Ovary (tissue), 3 donors: ENCODE measurements at regions not wholly inside any gene's neighbourhood (a gene's known extent, or its start where the extent isn't known, plus 50 kb on each side); places are given as distances from the start of the nearest gene placed in this dataset.

Source experiments
- POLR2A ChIP-seq: fragments of 450-650 bp; IDR thresholded peaks from one replicate; pipeline ENCODE4 v1.6.1; 2017; ENCODE audit warnings: antibody characterized with exemption, mild to moderate bottlenecking, moderate library complexity
- TF ChIP-seq, protein P1 (sequence below), 3 donors: fragments of 450-650 bp in 2 of 3; fragments of 200-600 bp in 1 of 3; IDR thresholded peaks; one replicate each; pipeline versions ENCODE4 v1.5.1 to v1.8.0; 2016 to 2022; ENCODE audit warnings: antibody characterized with exemption in 3 of 3, mild to moderate bottlenecking in 1 of 3
- donor health status: DM: no; HTN: no; CAD: no.

DNA sequence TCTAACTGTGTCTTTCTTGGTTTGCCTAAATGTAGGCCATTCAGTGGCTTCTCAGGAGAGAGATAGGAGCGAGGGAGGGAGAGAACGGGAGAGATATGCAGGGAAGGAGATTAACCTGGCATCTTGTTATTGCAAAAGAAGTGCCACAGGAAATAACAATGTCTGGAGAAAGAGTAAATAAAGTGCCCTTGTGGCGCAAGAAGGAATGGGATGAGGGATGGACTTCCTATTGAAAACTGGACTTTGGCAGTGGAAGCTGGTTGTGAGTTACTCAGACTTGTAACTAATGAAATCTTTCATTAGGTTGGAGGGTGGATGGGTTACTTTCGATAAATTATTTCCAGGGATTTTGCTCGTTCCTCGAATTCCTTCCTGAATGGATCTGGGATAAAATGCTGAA lies 136.1 kb downstream of the LACC1 start:
- TF ChIP-seq, protein P1, sequence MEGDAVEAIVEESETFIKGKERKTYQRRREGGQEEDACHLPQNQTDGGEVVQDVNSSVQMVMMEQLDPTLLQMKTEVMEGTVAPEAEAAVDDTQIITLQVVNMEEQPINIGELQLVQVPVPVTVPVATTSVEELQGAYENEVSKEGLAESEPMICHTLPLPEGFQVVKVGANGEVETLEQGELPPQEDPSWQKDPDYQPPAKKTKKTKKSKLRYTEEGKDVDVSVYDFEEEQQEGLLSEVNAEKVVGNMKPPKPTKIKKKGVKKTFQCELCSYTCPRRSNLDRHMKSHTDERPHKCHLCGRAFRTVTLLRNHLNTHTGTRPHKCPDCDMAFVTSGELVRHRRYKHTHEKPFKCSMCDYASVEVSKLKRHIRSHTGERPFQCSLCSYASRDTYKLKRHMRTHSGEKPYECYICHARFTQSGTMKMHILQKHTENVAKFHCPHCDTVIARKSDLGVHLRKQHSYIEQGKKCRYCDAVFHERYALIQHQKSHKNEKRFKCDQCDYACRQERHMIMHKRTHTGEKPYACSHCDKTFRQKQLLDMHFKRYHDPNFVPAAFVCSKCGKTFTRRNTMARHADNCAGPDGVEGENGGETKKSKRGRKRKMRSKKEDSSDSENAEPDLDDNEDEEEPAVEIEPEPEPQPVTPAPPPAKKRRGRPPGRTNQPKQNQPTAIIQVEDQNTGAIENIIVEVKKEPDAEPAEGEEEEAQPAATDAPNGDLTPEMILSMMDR (IDR thresholded peaks at IDR 0.05) = no peak
- no peak for TF ChIP-seq POLR2A
